Caco-2 (cell line): ENCODE measurements at regions not wholly inside any gene's neighbourhood (a gene's known extent, or its start where the extent isn't known, plus 50 kb on each side); places are given as distances from the start of the nearest gene placed in this dataset.

Experiments used
- BruUV-seq: library from RNA; stranded (reverse); fragments of 400-500 nt; replicated peaks from 2 replicates; lab custom pipeline; 2021; lab: Mats Ljungman, UMichigan
- CTCF ChIA-PET: fragments of 300-600 bp; sonication (Branson Sonifier 250); formaldehyde crosslinking; loops from one replicate; lab custom pipeline; 2022; ENCODE audit warnings: antibody characterized with exemption; lab: Charles Lee
- POLR2A ChIA-PET: fragments of 300-600 bp; sonication (Branson Sonifier 250); formaldehyde crosslinking; loops from one replicate; lab custom pipeline; 2022; ENCODE audit warnings: antibody characterized with exemption; lab: Charles Lee
- DNase-seq, 2 experiments: peaks; one replicate each; pipeline versions ENCODE4 v3.0.0 to v3.0.0-alpha.2; 2020 to 2022
- H3K27me3 ChIP-seq: replicated peaks from 2 replicates; pipeline ENCODE4 v1.6.0; 2011; ENCODE audit warnings: low read length; ENCODE audit not compliant: control insufficient read depth, insufficient read depth
- H3K36me3 ChIP-seq: 2 replicates; pipeline ENCODE4 v1.5.1; 2011; ENCODE audit warnings: low read length; ENCODE audit not compliant: control insufficient read depth, insufficient read depth
- H3K4me1 ChIP-seq: fragments of 250-450 bp; sonication (Bioruptor Pico); 2 replicates; pipeline ENCODE4 v1.5.1; 2020; ENCODE audit warnings: mild to moderate bottlenecking
- H3K4me3 ChIP-seq: 2 replicates; pipeline ENCODE4 v1.5.1; 2011; ENCODE audit warnings: low read depth, mild to moderate bottlenecking, control low read depth, low read length
- H3K9me3 ChIP-seq: fragments of 250-450 bp; sonication (Bioruptor Pico); 2 replicates; pipeline ENCODE4 v1.5.1; 2020; ENCODE audit warnings: mild to moderate bottlenecking, moderate library complexity
- H3K27ac Mint-ChIP-seq: one replicate; pipeline ENCODE4 v1.8.0; 2022; ENCODE audit warnings: mixed read lengths; ENCODE audit not compliant: unreplicated experiment
- H3K27me3 Mint-ChIP-seq: one replicate; pipeline ENCODE4 v1.8.0; 2022; ENCODE audit warnings: mixed read lengths; ENCODE audit not compliant: insufficient read depth, unreplicated experiment
- H3K36me3 Mint-ChIP-seq: one replicate; pipeline ENCODE4 v1.8.0; 2022; ENCODE audit warnings: mild to moderate bottlenecking, mixed read lengths; ENCODE audit not compliant: insufficient read depth, unreplicated experiment
- H3K4me1 Mint-ChIP-seq: one replicate; pipeline ENCODE4 v1.8.0; 2022; ENCODE audit warnings: low read depth, mixed read lengths; ENCODE audit not compliant: unreplicated experiment
- H3K4me3 Mint-ChIP-seq: one replicate; pipeline ENCODE4 v1.8.0; 2022; ENCODE audit warnings: mild to moderate bottlenecking, moderate library complexity, mixed read lengths; ENCODE audit not compliant: unreplicated experiment
- H3K9me3 Mint-ChIP-seq: one replicate; pipeline ENCODE4 v1.8.0; 2022; ENCODE audit warnings: mixed read lengths; ENCODE audit not compliant: unreplicated experiment
- CTCF ChIP-seq, 2 experiments: fragments of 200-600 bp in 1 of 2; IDR thresholded peaks; 1 replicate in 1 of 2; 2 replicates in 1 of 2; pipeline versions ENCODE4 v1.5.1 to v1.8.0; 2011 to 2022; ENCODE audit warnings: antibody characterized with exemption in 1 of 2, control low read depth in 1 of 2, inconsistent platforms in 1 of 2, low read depth in 1 of 2, low read length in 1 of 2, mild to moderate bottlenecking in 1 of 2, moderate library complexity in 1 of 2; ENCODE audit not compliant: insufficient read depth in 1 of 2, severe bottlenecking in 1 of 2, unreplicated experiment in 1 of 2
- intact Hi-C: fragments of 100-400 bp; cut with micrococcal nuclease; formaldehyde crosslinking; loops from one replicate; pipeline ENCODE4 v1.10.0; 2022; ENCODE audit not compliant: unreplicated experiment

GRCh38 chr18:22778996-22779395, 154.1 kb upstream of the RBBP8 start:
- no TSS peak for BruUV-seq
- H3K27me3 ChIP-seq, result no peaks in the 10 kb centered on the region
- CTCF ChIA-PET, result interaction anchor here (0.5 kb wide), 1 partner anchor 64 kb away, joined by 3 read pairs; no protein-coding TSS in a partner anchor
- POLR2A ChIA-PET, result no interaction called here
- Mint-ChIP-seq H3K27me3 (no peaks in the 10 kb centered on the region), H3K4me1 (no peaks in the 10 kb centered on the region), H3K36me3 (no peaks in the 10 kb centered on the region), H3K9me3 (no peaks in the 10 kb centered on the region), H3K4me3 (no peak overlapping the region), H3K27ac (no peak overlapping the region)
- no peaks in the 10 kb centered on the region for H3K9me3 ChIP-seq
- H3K36me3 ChIP-seq, result no peaks in the 10 kb centered on the region
- H3K4me3 ChIP-seq, result no peak overlapping the region
- intact Hi-C loops, result no loop called here
- TF ChIP-seq CTCF (IDR thresholded peaks at IDR 0.05; ENCODE audit: insufficient read depth in 1 of 2, low read depth in 1 of 2, low read length in 1 of 2, severe bottlenecking in 1 of 2, unreplicated experiment in 1 of 2), result no peak
- DNase-seq, result no peak
- H3K4me1 ChIP-seq, result peaks cover 2% of the 10 kb centered on the region

GRCh38 chr18:22783245-22783644, 149.9 kb upstream of the RBBP8 start:
- no peak for TF ChIP-seq CTCF (IDR thresholded peaks at IDR 0.05; ENCODE audit: insufficient read depth in 1 of 2, low read depth in 1 of 2, low read length in 1 of 2, severe bottlenecking in 1 of 2, unreplicated experiment in 1 of 2)
- Mint-ChIP-seq H3K4me1 (no peaks in the 10 kb centered on the region), H3K9me3 (no peaks in the 10 kb centered on the region), H3K27me3 (no peaks in the 10 kb centered on the region), H3K27ac (no peak overlapping the region), H3K36me3 (no peaks in the 10 kb centered on the region), H3K4me3 (no peak overlapping the region)
- ChIA-PET POLR2A (no interaction called here), CTCF (no interaction called here)
- Histone ChIP-seq H3K27me3 (no peaks in the 10 kb centered on the region), H3K9me3 (no peaks in the 10 kb centered on the region), H3K36me3 (no peaks in the 10 kb centered on the region), H3K4me1 (peaks cover 6% of the 10 kb centered on the region), H3K4me3 (no peak overlapping the region)
- BruUV-seq, result no TSS peak
- intact Hi-C loops, result no loop called here
- no peak for DNase-seq

GRCh38 chr18:22783662-22784076, 149.5 kb upstream of the RBBP8 start:
- Mint-ChIP-seq H3K36me3 (no peaks in the 10 kb centered on the region), H3K4me3 (no peak overlapping the region), H3K27ac (no peak overlapping the region), H3K27me3 (no peaks in the 10 kb centered on the region), H3K4me1 (no peaks in the 10 kb centered on the region), H3K9me3 (no peaks in the 10 kb centered on the region)
- H3K36me3 ChIP-seq, result no peaks in the 10 kb centered on the region
- no peaks in the 10 kb centered on the region for H3K9me3 ChIP-seq
- peaks cover 6% of the 10 kb centered on the region for H3K4me1 ChIP-seq
- intact Hi-C loops, result no loop called here
- peak; percentile 55 to 68 for DNase-seq
- BruUV-seq, result no TSS peak
- ChIA-PET CTCF (no interaction called here), POLR2A (interaction anchor here (0.6 kb wide), 1 partner anchor 287 kb away, joined by 3 read pairs; no protein-coding TSS in a partner anchor)
- no peak for TF ChIP-seq CTCF (IDR thresholded peaks at IDR 0.05; ENCODE audit: insufficient read depth in 1 of 2, low read depth in 1 of 2, low read length in 1 of 2, severe bottlenecking in 1 of 2, unreplicated experiment in 1 of 2)
- H3K4me3 ChIP-seq, result no peak overlapping the region
- H3K27me3 ChIP-seq, result no peaks in the 10 kb centered on the region
